Activated T-helper 1 cell treated with anti-CD3 and anti-CD28 coated beads, Interleukin-12 subunit alpha, Interleukin-12 subunit beta, Interleukin-2, Interleukin-4 antibody, amounts not matched to agents 30 ng/mL and 10 ng/mL and 1 ng/mL, durations not matched to agents 14 hours and 24 hours and 36 hours (primary cell): ENCODE measurements at regions not wholly inside any gene's neighbourhood (a gene's known extent, or its start where the extent isn't known, plus 50 kb on each side); places are given as distances from the start of the nearest gene placed in this dataset.
"Not testable (repeated sequence)": the region's sequence is repeated elsewhere in the genome, so short reads cannot be mapped to it uniquely, and the experiment has no call there.

Experiments used
- DNase-seq: peaks from one replicate; pipeline ENCODE4 v3.0.0; 2021; ENCODE audit warnings: low spot score
- H3K27ac Mint-ChIP-seq: one replicate; pipeline ENCODE4 v1.8.0; 2021; ENCODE audit warnings: mild to moderate bottlenecking, mixed read lengths
- H3K27me3 Mint-ChIP-seq: one replicate; pipeline ENCODE4 v1.8.0; 2022; ENCODE audit warnings: mild to moderate bottlenecking, moderate library complexity, mixed read lengths; ENCODE audit not compliant: insufficient read depth
- H3K36me3 Mint-ChIP-seq: one replicate; pipeline ENCODE4 v1.8.0; 2021; ENCODE audit warnings: low read depth, mixed read lengths
- H3K4me1 Mint-ChIP-seq: one replicate; pipeline ENCODE4 v1.8.0; 2021; ENCODE audit warnings: low read depth, mixed read lengths
- H3K4me3 Mint-ChIP-seq: one replicate; pipeline ENCODE4 v1.8.0; 2021; ENCODE audit warnings: mild to moderate bottlenecking, moderate library complexity, mixed read lengths
- H3K9me3 Mint-ChIP-seq: one replicate; pipeline ENCODE4 v1.8.0; 2021; ENCODE audit warnings: mixed read lengths
- intact Hi-C: fragments of 100-400 bp; cut with micrococcal nuclease; formaldehyde crosslinking; loops from one replicate; pipeline ENCODE4 v1.15.1; 2024

GRCh38 chr3:194054961-194055360 lies 81.0 kb upstream of the HES1 start:
- Mint-ChIP-seq H3K4me1 (peaks cover 12% of the 10 kb centered on the region), H3K9me3 (peaks cover 29% of the 10 kb centered on the region), H3K4me3 (no peak overlapping the region), H3K27ac (no peak overlapping the region), H3K27me3 (peaks cover 4% of the 10 kb centered on the region), H3K36me3 (peaks cover 7% of the 10 kb centered on the region)
- no peak for DNase-seq
- intact Hi-C loops = no loop called here

GRCh38 chr3:194056323-194056722 lies 79.6 kb upstream of the HES1 start:
- intact Hi-C loops, H3K4me3 Mint-ChIP-seq, DNase-seq, H3K36me3 Mint-ChIP-seq, H3K27me3 Mint-ChIP-seq, H3K27ac Mint-ChIP-seq: not testable (repeated sequence)
- H3K9me3 Mint-ChIP-seq = peaks cover 15% of the 10 kb centered on the region
- H3K4me1 Mint-ChIP-seq = peaks cover 12% of the 10 kb centered on the region

- Mint-ChIP-seq H3K9me3 (peaks cover 10% of the 10 kb centered on the region), H3K4me3 (no peak overlapping the region), H3K4me1 (peaks cover 12% of the 10 kb centered on the region), H3K36me3 (peaks cover 3% of the 10 kb centered on the region), H3K27me3 (no peaks in the 10 kb centered on the region), H3K27ac (no peak overlapping the region)
- intact Hi-C loops = no loop called here
- DNase-seq = no peak
Measured at GRCh38 chr3:194056731-194057415, 79.1 kb upstream of the HES1 start.

GRCh38 chr3:194057570-194058188 lies 78.3 kb upstream of the HES1 start:
- peaks cover 12% of the 10 kb centered on the region for H3K4me1 Mint-ChIP-seq
- no peak for DNase-seq
- H3K27ac Mint-ChIP-seq = peak overlapping the region; percentile 36
- intact Hi-C loops = no loop called here
- peak overlapping the region; percentile 58 for H3K4me3 Mint-ChIP-seq
- H3K36me3 Mint-ChIP-seq = peaks cover 2% of the 10 kb centered on the region
- no peaks in the 10 kb centered on the region for H3K27me3 Mint-ChIP-seq
- peaks cover 5% of the 10 kb centered on the region for H3K9me3 Mint-ChIP-seq

GRCh38 chr3:194058189-194058571 lies 77.8 kb upstream of the HES1 start:
- H3K9me3 Mint-ChIP-seq = peaks cover 1% of the 10 kb centered on the region
- H3K27me3 Mint-ChIP-seq = no peaks in the 10 kb centered on the region

GRCh38 chr3:194058753-194059152 lies 77.2 kb upstream of the HES1 start:
- Mint-ChIP-seq H3K36me3 (no peaks in the 10 kb centered on the region), H3K4me3 (peak overlapping the region; percentile 11), H3K4me1 (peaks cover 9% of the 10 kb centered on the region), H3K9me3 (no peaks in the 10 kb centered on the region), H3K27me3 (no peaks in the 10 kb centered on the region), H3K27ac (no peak overlapping the region)
- DNase-seq = no peak
- intact Hi-C loops = no loop called here

More at GRCh38 chr3:194058189-194058571, 77.8 kb upstream of the HES1 start:
- H3K4me1 Mint-ChIP-seq = peaks cover 10% of the 10 kb centered on the region
- DNase-seq = peak; percentile 37
- intact Hi-C loops = no loop called here
- H3K4me3 Mint-ChIP-seq = peak overlapping the region; percentile 45
- peak overlapping the region; percentile 36 for H3K27ac Mint-ChIP-seq
- H3K36me3 Mint-ChIP-seq = no peaks in the 10 kb centered on the region

GRCh38 chr3:194061421-194062030 lies 74.4 kb upstream of the HES1 start:
- H3K4me1 Mint-ChIP-seq = peaks cover 9% of the 10 kb centered on the region
- intact Hi-C loops = no loop called here

GRCh38 chr3:194062830-194063229 lies 73.1 kb upstream of the HES1 start:
- Mint-ChIP-seq H3K4me3 (no peak overlapping the region), H3K27ac (no peak overlapping the region), H3K36me3 (no peaks in the 10 kb centered on the region), H3K9me3 (peaks cover 13% of the 10 kb centered on the region), H3K4me1 (peaks cover 12% of the 10 kb centered on the region), H3K27me3 (peaks cover 21% of the 10 kb centered on the region)
- intact Hi-C loops = no loop called here
- no peak for DNase-seq

More at GRCh38 chr3:194061421-194062030, 74.4 kb upstream of the HES1 start:
- Mint-ChIP-seq H3K4me3 (no peak overlapping the region), H3K9me3 (peaks cover under 1% of the 10 kb centered on the region), H3K27me3 (peaks cover 9% of the 10 kb centered on the region), H3K27ac (no peak overlapping the region), H3K36me3 (no peaks in the 10 kb centered on the region)
- no peak for DNase-seq

GRCh38 chr3:194064380-194065332 lies 71.3 kb upstream of the HES1 start:
- Mint-ChIP-seq H3K4me1 (peaks cover 19% of the 10 kb centered on the region), H3K36me3 (no peaks in the 10 kb centered on the region), H3K27ac (no peak overlapping the region), H3K4me3 (no peak overlapping the region), H3K9me3 (peaks cover 18% of the 10 kb centered on the region), H3K27me3 (peaks cover 27% of the 10 kb centered on the region)
- intact Hi-C loops = no loop called here
- no peak for DNase-seq

- Mint-ChIP-seq H3K9me3 (peaks cover 21% of the 10 kb centered on the region), H3K27me3 (peaks cover 35% of the 10 kb centered on the region), H3K4me1 (peaks cover 30% of the 10 kb centered on the region)
- intact Hi-C loops, DNase-seq, H3K4me3 Mint-ChIP-seq, H3K27ac Mint-ChIP-seq, H3K36me3 Mint-ChIP-seq: not testable (repeated sequence)
Measured at GRCh38 chr3:194067327-194067726, 68.6 kb upstream of the HES1 start.

- Mint-ChIP-seq H3K4me3 (no peak overlapping the region), H3K9me3 (peaks cover 21% of the 10 kb centered on the region), H3K27ac (no peak overlapping the region), H3K27me3 (peaks cover 41% of the 10 kb centered on the region), H3K4me1 (peaks cover 37% of the 10 kb centered on the region), H3K36me3 (peaks cover 5% of the 10 kb centered on the region)
- intact Hi-C loops = loop anchor here (2.0 kb wide), 1 partner anchor 103 kb away; no protein-coding TSS in a partner anchor
- DNase-seq = no peak
Measured at GRCh38 chr3:194067949-194068362, 68.0 kb upstream of the HES1 start.

GRCh38 chr3:194069421-194070219 lies 66.3 kb upstream of the HES1 start:
- Mint-ChIP-seq H3K4me3 (peak overlapping the region; percentile 69), H3K4me1 (peaks cover 38% of the 10 kb centered on the region), H3K27me3 (peaks cover 53% of the 10 kb centered on the region), H3K27ac (peak overlapping the region; percentile 2), H3K36me3 (peaks cover 7% of the 10 kb centered on the region), H3K9me3 (peaks cover 21% of the 10 kb centered on the region)
- intact Hi-C loops = loop anchor here (2.0 to 5.0 kb wide), 3 partner anchors 19 to 133 kb away; no protein-coding TSS in a partner anchor
- DNase-seq = no peak
